NCI-H146 treated with DMSO at 0.1 percent for 48 hours (cell line): ENCODE measurements at regions not wholly inside any gene's neighbourhood (a gene's known extent, or its start where the extent isn't known, plus 50 kb on each side); places are given as distances from the start of the nearest gene placed in this dataset.

Source experiments
- DNase-seq: peaks from one replicate; lab custom pipeline; 2025; ENCODE audit not compliant: unreplicated experiment; lab: John Stamatoyannopoulos, UW

- DNase-seq, result no peak
Observed at GRCh38 chr1:219801156-219801820, 127.1 kb downstream of the SLC30A10 start.

- no peak for DNase-seq
Observed at GRCh38 chr1:219798283-219799030, 129.9 kb downstream of the SLC30A10 start.

GRCh38 chr1:219797683-219798082, 130.7 kb downstream of the SLC30A10 start:
- no peak for DNase-seq

- DNase-seq, result no peak
Observed at GRCh38 chr1:219797009-219797408, 131.3 kb downstream of the SLC30A10 start.

- DNase-seq, result no peak
Observed at GRCh38 chr1:219795363-219795917, 132.9 kb downstream of the SLC30A10 start.

- DNase-seq, result no peak
Observed at GRCh38 chr1:219794085-219794743, 134.1 kb downstream of the SLC30A10 start.

- DNase-seq, result no peak
Observed at GRCh38 chr1:219792337-219793021, 135.9 kb downstream of the SLC30A10 start.

- DNase-seq, result no peak
Observed at GRCh38 chr1:219791766-219792165, 136.6 kb downstream of the SLC30A10 start.

GRCh38 chr1:219790834-219791615, 137.3 kb downstream of the SLC30A10 start:
- no peak for DNase-seq

- DNase-seq, result no peak
Observed at GRCh38 chr1:219788700-219789099, 139.7 kb downstream of the SLC30A10 start.

- DNase-seq, result no peak
Observed at GRCh38 chr1:219788091-219788490, 140.3 kb downstream of the SLC30A10 start.

- no peak for DNase-seq
Observed at GRCh38 chr1:219784660-219785381, 143.5 kb downstream of the SLC30A10 start.

GRCh38 chr1:219783605-219784235, 144.6 kb downstream of the SLC30A10 start:
- DNase-seq, result no peak

- DNase-seq, result no peak
Observed at GRCh38 chr1:219782929-219783328, 145.4 kb downstream of the SLC30A10 start.

GRCh38 chr1:219782311-219782710, 146.0 kb downstream of the SLC30A10 start:
- DNase-seq, result no peak

GRCh38 chr1:219781491-219781890, 146.9 kb downstream of the SLC30A10 start:
- no peak for DNase-seq

- no peak for DNase-seq
Observed at GRCh38 chr1:219778793-219779369, 149.5 kb downstream of the SLC30A10 start.

GRCh38 chr1:219778110-219778509, 150.2 kb downstream of the SLC30A10 start:
- no peak for DNase-seq

GRCh38 chr1:219774386-219774785, 154.0 kb downstream of the SLC30A10 start:
- DNase-seq, result no peak
